GM12878 (cell line): ENCODE measurements at regions not wholly inside any gene's neighbourhood (a gene's known extent, or its start where the extent isn't known, plus 50 kb on each side); places are given as distances from the start of the nearest gene placed in this dataset.

Experiments used
- ATAC-seq: fragments of 200-7000 bp; cut with Tn5 transposase; 3 replicates; pipeline ENCODE4 v1.9.1; 2020; ENCODE audit warnings: mild to moderate bottlenecking, moderate library complexity
- BruUV-seq: library from RNA; stranded (reverse); fragments of 400-500 nt; replicated peaks from 2 replicates; lab custom pipeline; 2021; lab: Mats Ljungman, UMichigan
- CTCF ChIA-PET: fragments of 300-600 bp; sonication (Branson Sonifier 250); formaldehyde crosslinking; extraction: SDS; loops from one replicate; lab custom pipeline; 2021; ENCODE audit warnings: inconsistent platforms; lab: Yijun Ruan, JAX
- POLR2A ChIA-PET: fragments of 350-600 bp; formaldehyde crosslinking; extraction: SDS; loops from one replicate; lab custom pipeline; 2021; ENCODE audit warnings: inconsistent platforms; lab: Charles Lee
- RAD21 ChIA-PET: fragments of 300-600 bp; sonication (Branson Sonifier 250); formaldehyde crosslinking; loops from one replicate; lab custom pipeline; 2023; ENCODE audit warnings: antibody characterized with exemption; ENCODE audit not compliant: unreplicated experiment; lab: Charles Lee
- SMC1A ChIA-PET: fragments of 300-600 bp; sonication (Branson Sonifier 250); formaldehyde crosslinking; loops from one replicate; lab custom pipeline; 2023; ENCODE audit not compliant: unreplicated experiment, uncharacterized antibody; lab: Charles Lee
- DNase-seq: peaks from one replicate; pipeline ENCODE4 v3.0.0-alpha.2; 2011; ENCODE audit warnings: low read depth, low spot score
- FAIRE-seq: peaks from 3 replicates; lab custom pipeline; 2011; peaks lifted over from hg19 to GRCh38; lab: Jason Lieb, UNC
- H2AFZ ChIP-seq: 2 replicates; pipeline ENCODE4 v1.6.0; 2011; ENCODE audit warnings: low read depth, low read length, control low read depth; ENCODE audit not compliant: control insufficient read depth
- H3K27ac ChIP-seq: 2 replicates; pipeline ENCODE4 v1.5.1; 2011; ENCODE audit warnings: control low read depth; ENCODE audit not compliant: control insufficient read depth, insufficient read depth
- H3K27me3 ChIP-seq, 2 experiments: replicated peaks in 1 of 2; 2 replicates each; pipeline versions ENCODE4 v1.6.0 to v1.6.1; 2011; ENCODE audit warnings: low read length in 1 of 2; ENCODE audit not compliant: control insufficient read depth in 2 of 2, insufficient read depth in 2 of 2
- H3K36me3 ChIP-seq, 2 experiments: 2 replicates each; pipeline ENCODE4 v1.5.1; 2011; ENCODE audit warnings: low read length in 1 of 2; ENCODE audit not compliant: control insufficient read depth in 2 of 2, insufficient read depth in 2 of 2
- H3K4me1 ChIP-seq: 2 replicates; pipeline ENCODE4 v1.6.1; 2011; ENCODE audit warnings: mild to moderate bottlenecking, low read length, moderate library complexity, mixed read lengths; ENCODE audit not compliant: control insufficient read depth, insufficient read depth
- H3K4me2 ChIP-seq: 2 replicates; pipeline ENCODE4 v1.6.0; 2011; ENCODE audit warnings: control low read depth; ENCODE audit not compliant: control insufficient read depth, insufficient read depth
- H3K4me3 ChIP-seq: fragments of 200-600 bp; sonication (generic); 2 replicates; pipeline ENCODE4 v1.5.1; 2016
- H3K79me2 ChIP-seq: 2 replicates; pipeline ENCODE4 v1.6.0; 2011; ENCODE audit warnings: low read length; ENCODE audit not compliant: control insufficient read depth, insufficient read depth
- H3K9ac ChIP-seq: 2 replicates; pipeline ENCODE4 v1.8.0; 2011; ENCODE audit warnings: low read length, control low read depth, mixed read lengths; ENCODE audit not compliant: control insufficient read depth, insufficient read depth
- H3K9me3 ChIP-seq: replicated peaks from 3 replicates; pipeline ENCODE4 v1.5.1; 2011; ENCODE audit warnings: mild to moderate bottlenecking, low read length; ENCODE audit not compliant: control insufficient read depth, insufficient read depth
- H4K20me1 ChIP-seq: 2 replicates; pipeline ENCODE4 v1.6.0; 2011; ENCODE audit not compliant: control insufficient read depth, insufficient read depth
- EGR1 ChIP-seq, 2 experiments: IDR thresholded peaks; 1 replicate in 1 of 2; 2 replicates in 1 of 2; pipeline ENCODE4 v1.6.1; 2011 to 2012; ENCODE audit warnings: low read depth in 2 of 2, low read length in 2 of 2, borderline replicate concordance in 1 of 2, mild to moderate bottlenecking in 1 of 2, moderate library complexity in 1 of 2
- HDAC6 ChIP-seq: fragments of 200-600 bp; sonication (generic); IDR thresholded peaks from one replicate; pipeline ENCODE4 v1.8.0; 2017; ENCODE audit warnings: antibody characterized with exemption; ENCODE audit not compliant: unreplicated experiment
- IKZF2 ChIP-seq, 2 experiments: fragments of 450-650 bp; IDR thresholded peaks; 2 replicates each; pipeline ENCODE4 v1.6.1; 2017; ENCODE audit warnings: mild to moderate bottlenecking in 2 of 2, moderate library complexity in 2 of 2
- RELA ChIP-seq: fragments of 450-650 bp; IDR thresholded peaks from 2 replicates; pipeline ENCODE4 v1.8.0; 2014; ENCODE audit warnings: borderline replicate concordance; ENCODE audit not compliant: partially characterized antibody
- SIX5 ChIP-seq: IDR thresholded peaks from 2 replicates; pipeline ENCODE4 v1.6.1; 2011; ENCODE audit warnings: mild to moderate bottlenecking, low read depth, low read length, moderate library complexity; ENCODE audit not compliant: severe bottlenecking
- SMAD5 ChIP-seq: IDR thresholded peaks from 2 replicates; pipeline ENCODE4 v1.6.1; 2016; ENCODE audit warnings: antibody characterized with exemption, low read depth
- SMC3 ChIP-seq: IDR thresholded peaks from 2 replicates; pipeline ENCODE4 v1.6.1; 2011; ENCODE audit warnings: low read length, improper control_type of control experiment, borderline replicate concordance
- SRF ChIP-seq, 2 experiments: IDR thresholded peaks; 2 replicates each; pipeline ENCODE4 v1.6.1; 2011; ENCODE audit warnings: low read depth in 2 of 2, low read length in 2 of 2, mild to moderate bottlenecking in 1 of 2, moderate library complexity in 1 of 2
- ZNF384 ChIP-seq: IDR thresholded peaks from 2 replicates; pipeline ENCODE4 v1.6.1; 2012; ENCODE audit warnings: low read depth, mild to moderate bottlenecking, low read length, improper control_type of control experiment, borderline replicate concordance
- ZNF622 ChIP-seq: fragments of 450-650 bp; IDR thresholded peaks from 2 replicates; pipeline ENCODE4 v1.6.1; 2017; ENCODE audit warnings: mild to moderate bottlenecking, inconsistent platforms
- WGBS: methylation state at CpG from one replicate; pipeline ENCODE4 v1.1.6; 2016; ENCODE audit warnings: low lambda C conversion rate; ENCODE audit not compliant: insufficient replicate concordance, insufficient coverage; ENCODE audit errors: missing lambda C conversion rate; 5-methylcytosine and 5-hydroxymethylcytosine counted together
- in situ Hi-C: fragments of 300-500 bp; cut with MboI; formaldehyde crosslinking; loops from 9 replicates; pipeline ENCODE4 v1.14.3; 2018; ENCODE audit warnings: mixed read lengths
- intact Hi-C: fragments of 100-400 bp; cut with micrococcal nuclease; formaldehyde crosslinking; loops from one replicate; pipeline ENCODE4 v1.14.2; 2022; ENCODE audit not compliant: unreplicated experiment
- TF ChIP-seq, protein P1 (sequence below): fragments of 450-650 bp; IDR thresholded peaks from 2 replicates; pipeline ENCODE4 v1.6.1; 2016; ENCODE audit warnings: mild to moderate bottlenecking
- TF ChIP-seq, protein P2 (sequence below): fragments of 450-650 bp; IDR thresholded peaks from 2 replicates; pipeline ENCODE4 v1.6.1; 2017; ENCODE audit warnings: mild to moderate bottlenecking, low read depth, inconsistent platforms; ENCODE audit not compliant: poor library complexity, severe bottlenecking
- TF ChIP-seq, protein P3 (sequence below): IDR thresholded peaks from 2 replicates; pipeline ENCODE4 v1.6.1; 2011; ENCODE audit warnings: borderline replicate concordance, low read depth, mild to moderate bottlenecking, moderate library complexity, low read length; ENCODE audit not compliant: insufficient read depth, poor library complexity, severe bottlenecking
- TF ChIP-seq, protein P4 (sequence below): fragments of 450-650 bp; formaldehyde crosslinking; IDR thresholded peaks from 2 replicates; pipeline ENCODE4 v1.5.0; 2022; ENCODE audit warnings: mild to moderate bottlenecking, missing genetic modification characterization
- TF ChIP-seq, protein P5 (sequence below): IDR thresholded peaks from 2 replicates; pipeline ENCODE4 v1.6.1; 2011; ENCODE audit warnings: low read depth, mild to moderate bottlenecking, low read length, moderate library complexity, borderline replicate concordance; ENCODE audit errors: extremely low read depth

DNA sequence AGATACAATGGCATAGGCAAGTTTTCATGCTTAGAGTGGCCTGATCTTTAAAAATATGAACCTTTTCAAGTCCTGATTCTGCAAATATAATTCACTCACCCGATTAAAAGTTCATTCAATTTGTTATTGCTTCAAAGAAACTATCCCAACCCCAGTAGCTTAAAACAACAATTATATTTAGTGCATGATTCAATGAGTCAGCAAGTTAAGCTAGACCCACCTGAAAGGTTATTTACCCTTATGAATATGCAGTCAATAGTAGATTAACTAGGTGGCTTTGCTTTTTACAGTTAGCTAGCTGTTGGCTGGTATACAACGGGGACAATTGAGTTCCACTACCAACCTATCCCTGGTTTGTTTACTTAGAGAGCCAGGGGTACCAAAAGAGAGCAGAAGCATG lies 95.6 kb upstream of the ANKEF1 start:
- Histone ChIP-seq H4K20me1 (no peaks in the 10 kb centered on the region), H3K9me3 (no peaks in the 10 kb centered on the region), H2AFZ (no peak overlapping the region), H3K36me3 (no peaks in the 10 kb centered on the region), H3K27ac (no peak overlapping the region), H3K4me3 (no peak overlapping the region)
- DNase-seq, result no peak
- in situ Hi-C loops, result no loop called here
- RAD21 ChIA-PET, result no interaction called here
- POLR2A ChIA-PET, result no interaction called here
- WGBS, result 12% methylated on average over 2 of the region's 2 CpGs
- CTCF ChIA-PET, result interaction anchor here (0.7 kb wide), 1 partner anchor 22 kb away, joined by 3 read pairs; no protein-coding TSS in a partner anchor
- TF ChIP-seq HDAC6 (no peak), EGR1 (IDR thresholded peaks at IDR 0.05; ENCODE audit: borderline replicate concordance in 1 of 2, low read depth in 2 of 2, low read length in 2 of 2) (no peak), SMAD5 (no peak), SMC3 (no peak), IKZF2 (IDR thresholded peaks at IDR 0.05) (no peak), SRF (IDR thresholded peaks at IDR 0.05; ENCODE audit: low read depth in 2 of 2, low read length in 2 of 2) (no peak), RELA (no peak), SIX5 (no peak), ZNF384 (no peak), ZNF622 (no peak)
- TF ChIP-seq, protein P1, sequence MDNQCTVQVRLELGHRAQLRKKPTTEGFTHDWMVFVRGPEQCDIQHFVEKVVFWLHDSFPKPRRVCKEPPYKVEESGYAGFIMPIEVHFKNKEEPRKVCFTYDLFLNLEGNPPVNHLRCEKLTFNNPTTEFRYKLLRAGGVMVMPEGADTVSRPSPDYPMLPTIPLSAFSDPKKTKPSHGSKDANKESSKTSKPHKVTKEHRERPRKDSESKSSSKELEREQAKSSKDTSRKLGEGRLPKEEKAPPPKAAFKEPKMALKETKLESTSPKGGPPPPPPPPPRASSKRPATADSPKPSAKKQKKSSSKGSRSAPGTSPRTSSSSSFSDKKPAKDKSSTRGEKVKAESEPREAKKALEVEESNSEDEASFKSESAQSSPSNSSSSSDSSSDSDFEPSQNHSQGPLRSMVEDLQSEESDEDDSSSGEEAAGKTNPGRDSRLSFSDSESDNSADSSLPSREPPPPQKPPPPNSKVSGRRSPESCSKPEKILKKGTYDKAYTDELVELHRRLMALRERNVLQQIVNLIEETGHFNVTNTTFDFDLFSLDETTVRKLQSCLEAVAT, result no peak
- TF ChIP-seq, protein P2, sequence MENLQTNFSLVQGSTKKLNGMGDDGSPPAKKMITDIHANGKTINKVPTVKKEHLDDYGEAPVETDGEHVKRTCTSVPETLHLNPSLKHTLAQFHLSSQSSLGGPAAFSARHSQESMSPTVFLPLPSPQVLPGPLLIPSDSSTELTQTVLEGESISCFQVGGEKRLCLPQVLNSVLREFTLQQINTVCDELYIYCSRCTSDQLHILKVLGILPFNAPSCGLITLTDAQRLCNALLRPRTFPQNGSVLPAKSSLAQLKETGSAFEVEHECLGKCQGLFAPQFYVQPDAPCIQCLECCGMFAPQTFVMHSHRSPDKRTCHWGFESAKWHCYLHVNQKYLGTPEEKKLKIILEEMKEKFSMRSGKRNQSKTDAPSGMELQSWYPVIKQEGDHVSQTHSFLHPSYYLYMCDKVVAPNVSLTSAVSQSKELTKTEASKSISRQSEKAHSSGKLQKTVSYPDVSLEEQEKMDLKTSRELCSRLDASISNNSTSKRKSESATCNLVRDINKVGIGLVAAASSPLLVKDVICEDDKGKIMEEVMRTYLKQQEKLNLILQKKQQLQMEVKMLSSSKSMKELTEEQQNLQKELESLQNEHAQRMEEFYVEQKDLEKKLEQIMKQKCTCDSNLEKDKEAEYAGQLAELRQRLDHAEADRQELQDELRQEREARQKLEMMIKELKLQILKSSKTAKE, result no peak
- TF ChIP-seq, protein P3, sequence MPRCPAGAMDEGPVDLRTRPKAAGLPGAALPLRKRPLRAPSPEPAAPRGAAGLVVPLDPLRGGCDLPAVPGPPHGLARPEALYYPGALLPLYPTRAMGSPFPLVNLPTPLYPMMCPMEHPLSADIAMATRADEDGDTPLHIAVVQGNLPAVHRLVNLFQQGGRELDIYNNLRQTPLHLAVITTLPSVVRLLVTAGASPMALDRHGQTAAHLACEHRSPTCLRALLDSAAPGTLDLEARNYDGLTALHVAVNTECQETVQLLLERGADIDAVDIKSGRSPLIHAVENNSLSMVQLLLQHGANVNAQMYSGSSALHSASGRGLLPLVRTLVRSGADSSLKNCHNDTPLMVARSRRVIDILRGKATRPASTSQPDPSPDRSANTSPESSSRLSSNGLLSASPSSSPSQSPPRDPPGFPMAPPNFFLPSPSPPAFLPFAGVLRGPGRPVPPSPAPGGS, result no peak
- TF ChIP-seq, protein P4, sequence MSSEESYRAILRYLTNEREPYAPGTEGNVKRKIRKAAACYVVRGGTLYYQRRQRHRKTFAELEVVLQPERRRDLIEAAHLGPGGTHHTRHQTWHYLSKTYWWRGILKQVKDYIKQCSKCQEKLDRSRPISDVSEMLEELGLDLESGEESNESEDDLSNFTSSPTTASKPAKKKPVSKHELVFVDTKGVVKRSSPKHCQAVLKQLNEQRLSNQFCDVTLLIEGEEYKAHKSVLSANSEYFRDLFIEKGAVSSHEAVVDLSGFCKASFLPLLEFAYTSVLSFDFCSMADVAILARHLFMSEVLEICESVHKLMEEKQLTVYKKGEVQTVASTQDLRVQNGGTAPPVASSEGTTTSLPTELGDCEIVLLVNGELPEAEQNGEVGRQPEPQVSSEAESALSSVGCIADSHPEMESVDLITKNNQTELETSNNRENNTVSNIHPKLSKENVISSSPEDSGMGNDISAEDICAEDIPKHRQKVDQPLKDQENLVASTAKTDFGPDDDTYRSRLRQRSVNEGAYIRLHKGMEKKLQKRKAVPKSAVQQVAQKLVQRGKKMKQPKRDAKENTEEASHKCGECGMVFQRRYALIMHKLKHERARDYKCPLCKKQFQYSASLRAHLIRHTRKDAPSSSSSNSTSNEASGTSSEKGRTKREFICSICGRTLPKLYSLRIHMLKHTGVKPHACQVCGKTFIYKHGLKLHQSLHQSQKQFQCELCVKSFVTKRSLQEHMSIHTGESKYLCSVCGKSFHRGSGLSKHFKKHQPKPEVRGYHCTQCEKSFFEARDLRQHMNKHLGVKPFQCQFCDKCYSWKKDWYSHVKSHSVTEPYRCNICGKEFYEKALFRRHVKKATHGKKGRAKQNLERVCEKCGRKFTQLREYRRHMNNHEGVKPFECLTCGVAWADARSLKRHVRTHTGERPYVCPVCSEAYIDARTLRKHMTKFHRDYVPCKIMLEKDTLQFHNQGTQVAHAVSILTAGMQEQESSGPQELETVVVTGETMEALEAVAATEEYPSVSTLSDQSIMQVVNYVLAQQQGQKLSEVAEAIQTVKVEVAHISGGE (CRISPR knock-in tag), result no peak
- TF ChIP-seq, protein P5, sequence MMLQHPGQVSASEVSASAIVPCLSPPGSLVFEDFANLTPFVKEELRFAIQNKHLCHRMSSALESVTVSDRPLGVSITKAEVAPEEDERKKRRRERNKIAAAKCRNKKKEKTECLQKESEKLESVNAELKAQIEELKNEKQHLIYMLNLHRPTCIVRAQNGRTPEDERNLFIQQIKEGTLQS, result no peak
- TF ChIP-seq, all 136 proteins: peak for 0
- BruUV-seq, result no TSS peak
- H3K79me2 ChIP-seq, result no peaks in the 10 kb centered on the region
- H3K9ac ChIP-seq, result no peak overlapping the region
- SMC1A ChIA-PET, result no interaction called here
- no peaks in the 10 kb centered on the region for H3K4me1 ChIP-seq
- no peaks in the 10 kb centered on the region; a peak in 1 of 4 replicates for H3K27me3 ChIP-seq
- no peak overlapping the region for H3K4me2 ChIP-seq
- ATAC-seq, result no peak
- no peak for FAIRE-seq
- intact Hi-C loops, result no loop called here
